Right lung (tissue), 2 donors: ENCODE measurements at regions not wholly inside any gene's neighbourhood (a gene's known extent, or its start where the extent isn't known, plus 50 kb on each side); places are given as distances from the start of the nearest gene placed in this dataset.
"Not testable (repeated sequence)": the region's sequence is repeated elsewhere in the genome, so short reads cannot be mapped to it uniquely, and the experiment has no call there.

Experiments used
- DNase-seq, 2 donors: peaks; one replicate each; pipeline ENCODE4 v3.0.0-alpha.2; 2013

DNA sequence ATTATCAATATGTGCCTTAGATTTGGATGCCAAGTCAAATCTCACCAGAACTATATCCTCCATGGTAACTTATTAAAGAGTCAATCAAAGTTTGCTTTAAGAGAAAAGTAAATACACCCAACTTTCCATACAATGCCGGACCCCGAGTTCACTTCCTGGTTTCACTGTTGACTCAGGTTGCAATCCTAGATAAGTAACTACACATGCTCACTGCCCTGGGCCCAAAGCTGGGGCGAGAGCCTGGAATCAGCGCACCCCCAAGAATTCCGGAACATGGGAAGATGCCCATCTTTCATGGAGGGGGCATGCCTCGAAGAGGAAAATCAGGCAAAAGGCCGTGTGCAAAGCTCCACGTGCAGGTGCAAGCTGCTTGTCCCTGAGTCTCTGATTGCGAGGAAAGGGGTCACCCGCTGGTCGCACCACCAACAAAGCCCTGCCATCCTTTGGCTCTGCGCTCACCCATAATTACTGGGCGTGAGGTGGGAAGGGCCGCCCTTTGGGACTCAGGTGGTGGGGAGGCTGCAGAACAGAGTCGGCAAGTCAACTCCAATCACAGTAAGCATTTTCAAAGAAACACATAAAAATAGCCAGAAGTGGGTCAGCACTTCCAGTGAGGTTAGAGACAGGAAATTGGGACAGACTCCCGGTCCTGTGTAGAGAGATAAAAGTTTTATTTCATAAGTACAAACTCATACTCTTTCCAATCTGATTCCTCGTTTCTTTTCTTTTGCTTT, 167.7 kb downstream of the TOMM20 start:
- DNase-seq, result peak in 1 of 2 donors; percentile 57

DNA sequence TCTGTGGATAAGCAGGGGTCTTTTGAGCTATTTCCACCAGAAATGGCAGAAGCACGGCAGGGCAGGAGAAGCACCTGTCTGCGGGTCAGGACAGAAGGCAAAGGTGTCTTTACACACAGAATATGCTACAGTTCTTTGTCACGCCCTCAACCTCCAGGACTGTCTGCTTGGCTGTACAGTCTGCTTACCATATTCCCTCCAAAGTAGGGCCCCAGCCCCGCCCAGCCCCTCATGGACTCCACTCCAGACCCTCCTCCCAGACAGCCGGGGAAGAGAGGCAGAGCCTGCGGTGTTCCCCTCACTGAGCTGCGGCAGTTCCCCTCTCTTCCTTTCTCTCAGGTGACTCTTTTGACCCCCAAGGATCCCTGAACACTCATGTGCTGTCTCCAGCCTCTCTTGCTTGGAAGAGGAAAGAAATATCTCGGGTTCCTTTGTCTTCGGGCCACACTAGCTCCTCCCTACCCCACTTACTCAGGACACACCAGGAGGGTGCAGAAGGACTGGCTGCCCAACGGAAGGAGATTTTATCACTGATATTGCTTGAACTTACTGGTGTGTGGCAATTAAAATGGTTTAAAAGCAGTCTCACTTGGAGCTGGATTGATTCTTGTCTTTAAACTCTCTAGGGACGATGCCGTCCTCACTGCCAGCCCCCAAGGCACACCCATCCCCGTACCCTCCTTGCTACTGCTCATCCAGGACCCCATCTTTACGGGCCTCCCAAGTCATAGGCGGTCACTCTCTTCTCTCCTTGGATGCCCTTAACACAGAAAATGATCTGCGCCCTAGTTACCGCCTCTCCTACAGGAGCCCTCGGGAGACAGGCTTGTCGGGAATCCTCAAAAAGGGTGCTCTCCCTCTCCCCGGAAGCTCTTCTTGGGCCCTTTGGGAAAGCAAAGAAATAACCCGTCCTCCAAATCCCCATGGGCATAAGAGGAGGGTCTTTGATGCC, 169.7 kb downstream of the TOMM20 start:
- DNase-seq, result no peak

DNA sequence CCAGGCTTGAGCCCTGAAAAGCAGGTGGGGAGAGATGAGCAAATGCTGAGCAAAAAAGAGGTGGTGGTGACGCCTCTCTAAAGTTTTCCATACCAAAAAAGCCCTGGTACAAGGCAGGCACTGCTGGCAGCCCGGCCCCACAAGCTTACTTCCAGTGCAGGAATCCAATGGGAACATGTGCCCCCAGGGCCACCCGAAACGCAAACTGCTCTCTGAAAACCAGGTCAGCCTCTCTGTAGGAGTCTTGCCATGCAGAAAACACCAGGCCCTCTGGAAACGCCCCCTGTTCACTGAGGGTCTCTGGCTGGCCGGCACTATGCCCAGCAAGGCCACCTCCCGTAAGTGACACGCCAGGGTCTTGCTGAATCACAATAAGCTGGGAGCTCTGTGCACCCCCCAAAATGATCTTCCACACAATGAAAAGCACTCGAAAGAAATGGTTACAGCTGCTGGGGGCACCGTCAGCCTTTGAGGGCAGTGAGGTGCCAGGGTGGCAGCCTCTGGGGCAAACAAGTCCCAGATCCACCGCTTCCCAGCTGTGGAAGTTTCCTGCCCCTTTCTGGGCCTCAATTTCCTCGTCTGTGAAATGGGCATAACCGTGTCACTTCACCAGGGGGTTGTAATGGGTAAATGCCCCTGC, 170.5 kb downstream of the TOMM20 start:
- no peak for DNase-seq

DNA sequence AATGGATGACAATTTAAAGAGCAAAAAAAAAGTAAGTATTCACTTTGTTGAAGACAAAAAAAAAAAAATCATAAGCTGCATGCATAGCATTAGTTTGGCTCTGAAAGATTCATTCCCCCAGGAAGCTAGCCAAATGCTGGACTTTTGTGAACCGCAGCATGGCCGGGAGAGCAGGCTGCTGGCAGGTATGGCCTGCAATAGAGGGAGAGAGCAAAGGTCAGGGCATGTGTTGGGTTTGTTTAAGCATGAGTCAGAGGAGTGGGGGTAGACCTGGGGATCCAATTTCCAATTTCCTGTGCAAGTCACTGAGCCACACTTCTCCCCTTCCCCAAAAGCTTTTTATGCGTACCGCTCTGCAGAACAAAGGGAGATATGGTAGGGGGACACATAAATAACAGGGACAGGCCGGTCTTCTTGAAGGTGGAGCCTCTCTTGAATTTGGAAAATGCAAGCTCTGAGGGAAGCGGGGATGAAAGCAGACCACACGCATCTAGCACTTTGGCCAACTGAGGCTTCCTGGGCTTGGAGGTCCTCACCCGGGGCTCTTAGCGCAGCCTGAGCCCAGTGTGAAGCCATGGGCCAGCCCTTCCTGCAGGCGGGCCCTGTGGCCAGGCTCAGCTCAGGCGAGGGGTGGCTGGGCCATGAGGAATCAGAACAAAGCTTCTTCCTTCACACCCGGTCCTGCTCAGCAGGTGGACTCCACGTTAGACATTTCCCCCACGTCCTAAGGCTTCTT, 171.1 kb downstream of the TOMM20 start:
- DNase-seq, result no peak

DNA sequence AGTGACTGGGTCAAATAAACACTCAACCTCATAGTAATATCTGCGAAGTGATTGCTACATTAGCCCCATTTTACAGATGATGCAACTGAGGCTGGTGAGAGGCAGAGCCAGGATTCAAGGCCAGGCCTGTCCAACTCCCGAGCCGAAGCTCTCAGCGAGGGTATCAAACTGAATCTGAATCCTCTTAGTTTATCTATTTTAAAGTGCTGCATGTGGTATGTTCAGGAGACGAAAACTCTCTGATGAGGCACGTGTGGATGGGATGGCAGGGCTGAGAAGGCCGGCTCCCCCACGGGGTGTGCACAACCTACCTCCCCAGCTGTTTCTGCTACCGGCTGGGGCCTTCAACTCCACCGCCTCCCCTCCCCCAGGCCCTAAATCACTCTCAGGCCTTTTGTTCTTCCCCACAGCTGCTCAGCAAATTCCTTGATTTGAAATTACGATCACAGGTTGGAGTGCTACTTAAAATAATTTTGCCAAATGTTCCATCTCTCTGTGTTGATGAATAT, 171.8 kb downstream of the TOMM20 start:
- no peak for DNase-seq

DNA sequence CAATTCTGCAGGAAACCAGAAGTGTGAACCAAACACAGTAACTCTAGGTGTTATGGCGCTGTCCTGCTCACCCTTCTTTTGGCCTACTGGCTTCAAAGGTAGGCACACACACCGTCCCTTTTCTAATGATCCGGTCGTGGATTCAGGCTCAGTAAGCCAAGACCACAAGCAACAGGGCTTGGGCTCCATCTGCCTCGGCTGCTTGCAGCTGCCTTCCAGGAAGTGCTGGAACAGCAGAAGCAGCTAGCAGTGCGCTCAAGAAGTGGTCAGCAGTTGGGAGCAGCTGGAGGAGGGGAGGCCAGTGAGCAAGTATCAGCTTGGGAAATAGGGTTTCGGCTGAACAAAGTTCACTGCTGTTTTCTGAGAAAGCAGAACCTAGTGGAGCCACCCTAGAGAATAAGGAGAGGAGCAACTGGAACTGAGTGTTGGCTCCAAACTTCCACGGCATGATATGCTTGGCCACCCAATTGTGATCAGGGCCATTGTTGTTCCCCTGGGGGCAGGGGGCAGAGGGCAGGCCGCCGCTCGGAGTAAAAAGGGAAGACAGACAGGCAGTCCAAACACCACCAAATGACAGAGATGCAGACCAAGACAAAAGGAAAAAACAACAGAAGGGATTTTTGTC, 173.4 kb downstream of the TOMM20 start:
- DNase-seq, result peak in 1 of 2 donors; percentile 55

DNA sequence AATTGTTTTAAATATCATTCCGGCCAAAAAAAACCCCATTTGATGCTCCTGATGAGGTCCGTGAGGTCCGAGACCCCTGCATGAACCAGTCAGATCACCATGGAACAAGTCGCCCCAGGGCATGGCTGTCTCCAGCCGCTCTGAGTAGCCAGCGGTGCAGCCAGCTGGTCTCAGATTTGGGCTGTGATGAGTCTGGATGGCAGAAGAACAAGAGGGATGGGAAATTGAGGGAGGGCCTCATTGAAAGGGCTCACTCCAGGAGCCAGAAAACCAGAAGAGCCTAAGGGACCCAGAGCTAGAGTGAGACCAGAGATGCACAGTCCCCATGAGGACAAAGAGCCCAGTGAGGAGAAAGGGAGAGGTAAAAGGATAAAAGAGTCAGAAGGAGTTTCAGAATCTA, 174.0 kb downstream of the TOMM20 start:
- DNase-seq, result no peak

DNA sequence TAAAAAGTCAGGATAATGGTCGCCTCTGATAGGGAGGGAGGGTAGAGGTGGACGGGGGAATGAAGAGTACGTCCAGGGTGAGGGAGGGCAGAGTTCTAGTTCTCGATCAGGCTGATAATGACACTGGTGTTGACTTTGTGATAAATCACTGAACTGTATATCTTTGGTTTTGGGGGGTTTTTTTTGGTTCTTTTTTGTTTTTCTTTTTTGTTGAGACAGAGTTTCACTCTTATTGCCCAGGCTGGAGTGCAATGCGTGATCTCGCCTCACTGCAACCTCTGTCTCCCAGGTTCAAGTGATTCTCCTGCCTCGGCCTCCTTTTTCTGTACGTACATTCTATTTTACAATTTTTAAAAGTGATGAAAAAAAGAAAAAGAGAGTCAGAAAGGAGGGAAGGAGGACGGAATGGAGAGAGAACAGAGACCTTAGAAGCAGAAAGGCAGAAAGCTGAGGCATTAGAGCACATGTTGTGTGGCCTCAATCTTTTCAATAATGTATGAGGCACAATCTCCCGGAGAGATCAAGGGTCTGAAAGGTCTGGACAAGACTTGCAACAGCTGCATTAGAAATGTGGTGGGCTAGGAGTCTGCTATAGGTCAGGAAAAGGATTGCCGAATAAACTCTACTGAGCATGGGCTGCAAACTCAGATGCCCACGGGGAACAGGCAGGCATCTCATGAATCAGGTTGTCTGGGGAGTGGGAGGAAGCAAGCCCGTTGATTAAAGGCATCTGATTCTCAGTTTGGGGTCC, 174.8 kb downstream of the TOMM20 start:
- no peak for DNase-seq

DNA sequence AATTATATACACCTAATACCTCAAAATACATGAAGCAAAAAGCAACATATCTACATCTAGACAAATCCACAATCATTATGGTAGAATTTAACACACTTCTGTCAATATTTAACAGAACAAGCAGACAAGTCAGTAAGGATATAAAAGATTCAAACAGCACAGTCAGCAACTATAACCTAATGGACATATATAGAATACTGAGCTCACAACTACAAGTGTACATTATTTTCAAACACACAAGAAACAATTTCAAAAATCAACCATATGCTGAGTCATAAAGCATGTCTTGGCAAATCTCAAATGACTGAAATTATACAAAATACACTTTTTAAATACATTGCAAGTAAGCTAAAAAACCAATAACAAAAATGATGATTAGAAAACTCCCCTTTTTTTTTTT, 178.0 kb downstream of the TOMM20 start:
- no peak for DNase-seq

DNA sequence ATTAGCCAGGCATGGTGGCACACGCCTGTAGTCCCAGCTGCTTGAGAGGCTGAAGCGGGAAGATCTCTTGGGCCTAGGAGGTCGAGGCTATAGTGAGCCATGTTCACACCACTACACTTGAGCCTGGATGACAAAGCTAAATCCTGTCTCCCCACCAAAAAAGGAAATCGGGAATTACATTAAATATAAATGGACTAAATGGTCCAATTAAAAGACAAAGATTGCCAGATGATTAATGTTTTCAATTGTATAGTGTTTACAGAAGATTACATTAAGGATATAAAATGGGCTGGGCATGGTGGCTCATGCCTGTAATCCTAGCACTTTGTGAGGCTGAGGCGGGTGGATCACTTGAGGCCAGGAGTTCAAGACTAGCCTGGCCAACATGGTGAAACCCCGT, 179.1 kb downstream of the TOMM20 start:
- DNase-seq, result not testable (repeated sequence)

DNA sequence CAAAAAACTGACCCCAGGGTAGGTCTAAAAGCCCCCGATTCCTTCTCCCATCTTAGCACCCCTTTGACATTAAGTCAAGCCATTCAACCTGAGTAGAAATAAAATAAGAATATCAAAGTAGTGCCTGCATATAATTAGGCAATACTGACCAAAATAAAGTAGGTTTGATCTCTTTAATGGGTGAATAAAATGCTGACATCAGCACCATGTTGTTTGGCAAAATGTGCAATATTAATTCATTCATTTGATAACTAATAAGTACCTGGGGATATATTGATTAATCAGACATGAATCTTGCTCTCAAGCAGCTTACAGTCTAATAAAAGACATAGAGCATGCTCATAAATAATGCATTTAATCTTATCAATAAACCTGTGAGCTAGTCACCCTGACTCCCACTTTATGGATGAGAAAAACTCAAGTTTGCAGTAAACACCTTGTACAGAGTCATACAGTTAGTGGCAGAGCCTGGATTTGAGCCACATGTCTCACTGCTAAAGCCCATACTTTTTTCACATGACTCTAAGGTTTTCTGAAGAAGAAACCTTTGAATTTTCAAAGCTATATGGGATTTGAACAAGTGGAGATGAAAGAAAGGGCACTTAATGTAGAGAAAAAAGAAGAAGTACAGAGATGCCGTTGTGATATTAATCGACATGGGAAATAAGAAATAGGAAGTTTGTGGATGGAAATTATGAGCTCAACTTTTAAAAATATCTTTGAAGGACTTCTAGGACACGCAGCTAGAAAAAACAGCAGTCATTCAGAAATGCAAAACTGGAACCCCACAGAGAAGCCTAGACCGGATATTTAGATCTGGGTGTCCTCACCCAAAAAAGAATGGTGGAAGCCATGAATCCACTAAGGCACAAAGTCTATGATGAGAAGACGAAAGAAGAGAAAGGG, 183.9 kb downstream of the TOMM20 start:
- DNase-seq, result no peak

DNA sequence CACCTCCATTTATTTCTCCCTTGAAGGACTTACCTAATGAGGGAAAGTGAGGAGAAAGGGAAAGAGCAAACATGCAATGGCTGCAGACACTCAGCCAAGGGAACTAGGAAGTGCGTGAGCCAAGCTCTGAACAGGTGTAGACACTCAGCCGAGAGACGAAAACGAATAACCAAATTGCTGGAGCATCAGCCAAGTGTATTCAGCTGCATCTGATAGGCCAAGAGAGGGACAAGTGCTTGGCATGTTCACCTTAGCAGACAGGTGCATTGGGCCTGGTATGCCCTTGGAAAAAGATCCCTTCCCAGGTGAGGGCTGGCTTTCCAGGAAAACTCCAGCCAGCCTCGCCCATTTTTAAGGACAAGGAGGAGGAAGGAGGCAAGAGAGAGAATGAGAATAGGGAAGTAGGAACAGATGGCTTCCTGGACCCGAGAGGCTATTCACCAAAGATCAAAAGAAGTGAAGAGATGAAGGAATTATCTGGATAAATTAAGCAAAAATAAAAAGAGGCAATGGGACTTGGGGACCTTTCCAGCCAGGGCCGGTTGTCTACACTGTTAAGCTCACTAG, 184.7 kb downstream of the TOMM20 start:
- no peak for DNase-seq

DNA sequence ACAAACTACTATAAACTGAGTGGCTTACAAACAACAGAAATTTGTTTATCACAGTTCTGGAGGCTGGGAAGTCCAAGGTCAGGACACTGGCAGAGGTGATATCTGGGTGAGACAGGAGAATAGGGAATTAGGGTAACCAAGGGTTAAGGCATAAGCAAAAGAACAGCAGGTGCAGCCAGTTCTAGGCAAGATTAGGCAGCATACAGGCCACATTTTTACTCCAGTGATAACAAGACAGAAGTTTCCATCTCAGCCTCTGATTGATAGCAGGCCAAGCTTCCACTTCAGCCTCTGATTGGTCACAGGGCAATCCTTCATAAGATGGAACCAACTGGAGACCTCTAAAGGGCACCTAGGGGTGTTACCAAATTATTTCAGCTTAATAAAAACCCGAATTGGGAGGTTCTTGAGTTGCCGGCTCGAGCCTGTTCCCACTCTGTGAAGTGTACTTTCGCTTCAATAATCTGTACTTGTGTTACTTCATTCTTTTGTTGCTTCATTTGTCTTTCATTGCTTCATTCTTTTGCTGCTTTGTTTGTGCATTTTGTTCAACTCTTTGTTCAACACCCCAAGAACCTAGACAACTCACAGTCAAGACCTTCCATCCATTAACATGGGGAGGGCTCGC, 185.6 kb downstream of the TOMM20 start:
- no peak for DNase-seq

DNA sequence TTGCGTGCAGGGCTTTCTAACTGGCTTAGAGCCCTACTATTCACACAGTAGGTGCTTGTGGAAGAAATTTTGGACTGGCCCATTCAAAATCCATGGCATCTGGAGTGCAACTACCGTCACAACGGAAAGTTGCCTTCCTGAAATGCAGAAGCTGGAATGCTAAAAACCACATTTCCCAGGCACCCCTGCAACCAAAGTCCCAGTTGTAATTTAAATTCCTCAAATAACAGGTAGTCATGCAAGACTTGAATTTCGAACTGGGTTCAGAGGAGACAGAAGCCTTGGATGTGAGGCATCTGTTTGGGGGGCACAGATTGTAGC, 186.7 kb downstream of the TOMM20 start:
- no peak for DNase-seq

DNA sequence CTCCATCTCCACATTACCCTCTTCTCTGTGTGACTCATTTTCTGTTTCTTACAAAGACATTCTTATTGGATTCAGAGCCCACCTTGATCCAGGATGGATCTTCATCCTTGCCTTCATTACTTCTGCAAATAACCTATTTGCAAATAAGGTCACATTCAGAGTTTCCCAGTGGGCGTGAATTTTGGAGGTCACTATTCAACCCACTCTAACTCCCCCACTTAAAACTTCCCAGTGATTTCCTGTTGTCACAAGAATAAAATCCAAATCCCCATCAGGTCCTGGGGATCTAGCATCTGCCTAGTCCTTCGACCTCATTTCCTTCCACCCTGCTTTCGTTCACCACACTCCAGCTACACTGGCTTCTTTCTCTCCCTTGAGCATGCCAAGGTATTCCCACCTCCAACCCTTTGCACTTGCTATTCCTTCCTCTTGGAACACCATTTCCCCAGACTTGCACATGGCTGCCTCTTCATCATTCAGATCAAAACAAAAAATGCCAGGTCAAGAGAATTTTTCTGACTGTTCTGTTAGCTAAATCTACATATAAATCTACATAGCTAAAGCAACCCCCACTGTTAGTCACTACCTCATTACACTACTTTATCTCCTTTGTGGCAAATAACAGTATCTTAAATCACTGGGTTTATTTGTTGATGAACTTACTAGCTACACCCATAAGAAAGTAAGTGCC, 187.2 kb downstream of the TOMM20 start:
- DNase-seq, result no peak

DNA sequence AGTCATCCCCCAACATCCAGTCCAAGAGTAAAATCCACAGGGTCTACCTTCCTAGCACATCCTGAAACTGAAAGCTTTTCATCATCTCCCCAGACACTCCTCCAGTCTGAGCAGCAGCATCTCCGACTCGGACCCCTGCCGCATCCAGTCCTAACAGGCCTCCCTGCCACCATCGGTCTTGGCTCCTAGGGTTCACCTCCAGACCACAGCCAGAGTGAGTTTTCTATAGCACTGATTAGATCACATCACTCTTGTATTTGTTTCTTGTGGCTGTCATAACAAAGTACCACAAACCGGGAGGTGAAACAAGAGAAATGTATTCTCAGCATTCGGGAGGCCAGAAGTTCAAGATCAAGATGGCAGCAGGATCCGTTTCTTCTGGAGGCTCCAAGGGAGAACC, 187.8 kb downstream of the TOMM20 start:
- no peak for DNase-seq

DNA sequence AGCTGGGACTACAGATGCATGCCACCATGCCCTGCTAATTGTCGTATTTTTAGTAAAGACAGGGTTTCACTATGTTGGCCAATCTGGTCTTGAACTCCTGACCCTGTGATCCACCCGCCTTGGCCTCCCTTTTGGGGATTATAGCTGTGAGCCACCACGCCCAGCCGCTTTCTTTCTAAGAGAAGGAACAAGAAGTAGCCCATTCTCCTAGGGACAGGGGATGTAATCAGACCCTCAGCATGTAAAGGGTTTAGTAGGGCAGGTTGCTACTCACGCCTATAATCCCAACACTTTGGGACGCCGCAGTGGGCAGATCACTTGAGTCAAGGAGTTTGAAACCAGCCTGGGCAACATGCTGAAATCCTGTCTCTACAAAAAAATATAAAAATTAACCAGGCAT, 189.7 kb downstream of the TOMM20 start:
- DNase-seq, result no peak

DNA sequence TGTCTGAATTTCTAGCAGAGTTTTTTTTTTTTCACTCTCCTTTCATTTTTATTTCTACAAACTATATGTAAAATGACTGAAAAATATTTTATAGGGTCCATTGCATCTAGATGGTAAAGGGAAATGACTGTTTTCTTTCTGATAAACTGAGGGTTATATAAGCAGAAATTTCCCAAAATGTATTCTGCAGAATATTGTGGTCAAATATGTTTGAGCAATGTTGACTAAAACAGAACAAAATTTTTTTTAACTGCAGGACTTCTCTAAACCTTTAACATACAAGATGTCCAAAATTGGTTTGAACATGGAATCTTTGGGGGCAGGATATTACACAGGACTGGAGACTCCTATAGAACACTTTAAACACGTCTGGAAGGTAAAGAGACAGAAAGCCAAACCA, 190.5 kb downstream of the TOMM20 start:
- DNase-seq, result no peak
